HepG2 (cell line): ENCODE measurements at regions not wholly inside any gene's neighbourhood (a gene's known extent, or its start where the extent isn't known, plus 50 kb on each side); places are given as distances from the start of the nearest gene placed in this dataset.

Experiments
- ATAC-seq: fragments of 200-7000 bp; cut with Tn5 transposase; 3 replicates; pipeline ENCODE4 v1.9.1; 2020; ENCODE audit warnings: mild to moderate bottlenecking, moderate library complexity
- BruUV-seq: library from RNA; stranded (reverse); fragments of 400-500 nt; replicated peaks from 2 replicates; lab custom pipeline; 2021; lab: Mats Ljungman, UMichigan
- CTCF ChIA-PET: fragments of 300-600 bp; formaldehyde crosslinking; extraction: SDS; loops from one replicate; lab custom pipeline; 2021; ENCODE audit warnings: low total read pairs, inconsistent platforms, low intra/inter-chr PET ratio; lab: Yijun Ruan, JAX
- POLR2A ChIA-PET: fragments of 350-600 bp; sonication (Branson Sonifier 250); formaldehyde crosslinking; loops from one replicate; lab custom pipeline; 2020; ENCODE audit warnings: antibody characterized with exemption, inconsistent platforms; lab: Yijun Ruan, JAX
- DNase-seq: peaks from one replicate; pipeline ENCODE4 v3.0.0-alpha.2; 2015; ENCODE audit warnings: low spot score
- FAIRE-seq: peaks from 3 replicates; lab custom pipeline; 2011; peaks lifted over from hg19 to GRCh38; lab: Jason Lieb, UNC
- H2AFZ ChIP-seq: one replicate; pipeline ENCODE4 v1.6.1; 2011; ENCODE audit warnings: low read length, inconsistent platforms
- H3K27ac ChIP-seq: fragments of 300-600 bp; 3 replicates; pipeline ENCODE4 v1.8.0; 2011; ENCODE audit warnings: mixed run types, mild to moderate bottlenecking, mixed read lengths, low read length, inconsistent platforms; ENCODE audit not compliant: insufficient read depth; ENCODE audit errors: extremely low read length
- H3K27me3 ChIP-seq, 2 experiments: fragments of 200-600 bp in 1 of 2; 2 replicates in 1 of 2; 3 replicates in 1 of 2; pipeline versions ENCODE4 v1.6.0 to v1.8.0; 2011; ENCODE audit warnings: low read length in 2 of 2, mild to moderate bottlenecking in 2 of 2, moderate library complexity in 2 of 2, inconsistent platforms in 1 of 2; ENCODE audit not compliant: insufficient read depth in 2 of 2, control insufficient read depth in 1 of 2
- H3K36me3 ChIP-seq, 2 experiments: fragments of 200-600 bp in 1 of 2; replicated peaks in 1 of 2; 2 replicates in 1 of 2; 3 replicates in 1 of 2; pipeline versions ENCODE4 v1.5.1 to v1.8.0; 2011; ENCODE audit warnings: low read length in 2 of 2, inconsistent platforms in 1 of 2; ENCODE audit not compliant: insufficient read depth in 2 of 2, control insufficient read depth in 1 of 2
- H3K4me1 ChIP-seq: 2 replicates; pipeline ENCODE4 v1.5.1; 2012; ENCODE audit warnings: low read length, inconsistent platforms; ENCODE audit not compliant: insufficient read depth
- H3K4me2 ChIP-seq: 2 replicates; pipeline ENCODE4 v1.6.0; 2011; ENCODE audit warnings: low read depth, low read length, inconsistent platforms
- H3K4me3 ChIP-seq, 3 experiments: fragments of 200-600 bp in 1 of 3; sonication (generic), shearing (Covaris generic) in 1 of 3; replicated peaks in 1 of 3; 2 replicates each; pipeline ENCODE4 v1.5.1; 2011 to 2016; ENCODE audit warnings: low read length in 3 of 3, inconsistent platforms in 2 of 3, low read depth in 2 of 3, mild to moderate bottlenecking in 2 of 3, control low read depth in 1 of 3, mixed read lengths in 1 of 3; ENCODE audit not compliant: insufficient read depth in 1 of 3
- H3K79me2 ChIP-seq: one replicate; pipeline ENCODE4 v1.6.1; 2011; ENCODE audit warnings: low read length, inconsistent platforms; ENCODE audit not compliant: insufficient read depth
- H3K9ac ChIP-seq: 2 replicates; pipeline ENCODE4 v1.6.0; 2011; ENCODE audit warnings: mild to moderate bottlenecking, low read depth, low read length, inconsistent platforms; ENCODE audit not compliant: insufficient read depth
- H3K9me3 ChIP-seq: 2 replicates; pipeline ENCODE4 v1.5.1; 2012; ENCODE audit warnings: mild to moderate bottlenecking, low read length
- H4K20me1 ChIP-seq: 2 replicates; pipeline ENCODE4 v1.6.0; 2011; ENCODE audit warnings: inconsistent platforms, mild to moderate bottlenecking, low read length, moderate library complexity; ENCODE audit not compliant: insufficient read depth
- ELF3 ChIP-seq: IDR thresholded peaks from 2 replicates; pipeline ENCODE4 v1.6.1; 2016; ENCODE audit warnings: missing genetic modification reagents, missing compliant biosample characterization
- ETV5 ChIP-seq: IDR thresholded peaks from 2 replicates; pipeline ENCODE4 v1.6.1; 2018; ENCODE audit warnings: missing biosample characterization, missing genetic modification reagents, inconsistent platforms, borderline replicate concordance
- IKZF4 ChIP-seq: sonication (generic); formaldehyde crosslinking; IDR thresholded peaks from 2 replicates; pipeline ENCODE4 v1.5.1; 2020; ENCODE audit warnings: borderline replicate concordance, mild to moderate bottlenecking, low read depth, missing genetic modification reagents; ENCODE audit errors: not compliant biosample characterization
- NRL ChIP-seq: sonication (generic); formaldehyde crosslinking; IDR thresholded peaks from 2 replicates; pipeline ENCODE4 v1.5.0; 2020; ENCODE audit warnings: missing genetic modification reagents, mild to moderate bottlenecking, moderate library complexity, borderline replicate concordance
- PRPF4 ChIP-seq: fragments of 200-400 bp; formaldehyde crosslinking; IDR thresholded peaks from 2 replicates; pipeline ENCODE4 v1.6.1; 2016; ENCODE audit warnings: low read length, low read depth; ENCODE audit not compliant: poor library complexity, severe bottlenecking
- SNAPC5 ChIP-seq: sonication (generic); formaldehyde crosslinking; IDR thresholded peaks from 2 replicates; pipeline ENCODE4 v1.8.1; 2023; ENCODE audit warnings: mild to moderate bottlenecking, missing genetic modification reagents, borderline replicate concordance
- SNRNP70 ChIP-seq: fragments of 200-400 bp; formaldehyde crosslinking; IDR thresholded peaks from 2 replicates; pipeline ENCODE4 v1.6.1; 2017; ENCODE audit warnings: mild to moderate bottlenecking, low read depth, low read length, moderate library complexity
- STAT5B ChIP-seq: sonication (generic); formaldehyde crosslinking; IDR thresholded peaks from 2 replicates; pipeline ENCODE4 v1.4.0; 2020; ENCODE audit warnings: missing genetic modification reagents
- TEAD2 ChIP-seq: sonication (generic); formaldehyde crosslinking; IDR thresholded peaks from 2 replicates; pipeline ENCODE4 v1.9.0; 2021; ENCODE audit warnings: missing genetic modification reagents
- ZNF343 ChIP-seq: sonication (generic); formaldehyde crosslinking; IDR thresholded peaks from 2 replicates; pipeline ENCODE4 v1.4.0; 2020; ENCODE audit warnings: mild to moderate bottlenecking, missing genetic modification reagents
- ZNF354B ChIP-seq: sonication (generic); formaldehyde crosslinking; IDR thresholded peaks from 2 replicates; pipeline ENCODE4 v1.8.0; 2022; ENCODE audit warnings: mild to moderate bottlenecking, missing genetic modification reagents
- ZNF562 ChIP-seq: sonication (generic); formaldehyde crosslinking; IDR thresholded peaks from 2 replicates; pipeline ENCODE4 v1.8.0; 2022; ENCODE audit warnings: missing genetic modification reagents, borderline replicate concordance
- ZNF619 ChIP-seq: sonication (generic); formaldehyde crosslinking; IDR thresholded peaks from 2 replicates; pipeline ENCODE4 v1.4.0; 2020; ENCODE audit warnings: mild to moderate bottlenecking, missing genetic modification reagents
- ZNF672 ChIP-seq: sonication (generic); formaldehyde crosslinking; IDR thresholded peaks from 2 replicates; pipeline ENCODE4 v1.8.1; 2022; ENCODE audit warnings: missing genetic modification reagents
- ZNF83 ChIP-seq: sonication (generic); formaldehyde crosslinking; IDR thresholded peaks from 2 replicates; pipeline ENCODE4 v1.4.0; 2020; ENCODE audit warnings: missing genetic modification reagents, mild to moderate bottlenecking, borderline replicate concordance
- ZNF839 ChIP-seq: sonication (generic); formaldehyde crosslinking; IDR thresholded peaks from 2 replicates; pipeline ENCODE4 v1.4.0; 2020; ENCODE audit warnings: missing genetic modification reagents, mild to moderate bottlenecking, borderline replicate concordance
- WGBS: methylation state at CpG from one replicate; pipeline ENCODE4 v1.1.6; 2017; ENCODE audit warnings: low lambda C conversion rate; 5-methylcytosine and 5-hydroxymethylcytosine counted together
- in situ Hi-C: cut with HindIII; loops from 2 replicates; pipeline ENCODE4 v1.10.0; 2017; ENCODE audit warnings: low pct_unique_long_range_greater_than_20kb; ENCODE audit not compliant: extremely low pct_ligation_motif_present
- intact Hi-C: fragments of 100-400 bp; cut with micrococcal nuclease; formaldehyde crosslinking; loops from one replicate; pipeline ENCODE4 v1.10.0; 2022; ENCODE audit not compliant: unreplicated experiment

GRCh38 chr7:85316489-85316888 is 129.6 kb upstream of the SEMA3D start (continued):
- TF ChIP-seq ZNF343 (no peak), ETV5 (CRISPR knock-in tag) (no peak), PRPF4 (no peak), ZNF839 (no peak)

GRCh38 chr7:85310301-85310700 is 123.4 kb upstream of the SEMA3D start:
- intact Hi-C loops (no loop called here), in situ Hi-C loops (no loop called here)
- no peak for ATAC-seq
- no peak for TF ChIP-seq SNRNP70
- no peak for TF ChIP-seq TEAD2 (CRISPR knock-in tag)
- no peak for TF ChIP-seq STAT5B
- no peak for TF ChIP-seq ZNF354B
- TF ChIP-seq ZNF562 (CRISPR knock-in tag) = no peak
- TF ChIP-seq ZNF672 (CRISPR knock-in tag) = no peak
- TF ChIP-seq IKZF4 (CRISPR knock-in tag) = no peak
- no peak for TF ChIP-seq ELF3 (CRISPR knock-in tag)
- no peak for TF ChIP-seq NRL (CRISPR knock-in tag)
- no peak for TF ChIP-seq SNAPC5 (CRISPR knock-in tag)
- no peak for TF ChIP-seq ZNF619 (CRISPR knock-in tag)
- TF ChIP-seq ZNF83 = no peak
- Histone ChIP-seq H3K79me2 (no peaks in the 10 kb centered on the region), H4K20me1 (no peaks in the 10 kb centered on the region), H3K4me1 (no peaks in the 10 kb centered on the region), H3K9me3 (no peaks in the 10 kb centered on the region), H3K27me3 (no peaks in the 10 kb centered on the region), H3K4me3 (no peak overlapping the region), H2AFZ (no peak overlapping the region), H3K36me3 (no peaks in the 10 kb centered on the region), H3K9ac (no peak overlapping the region), H3K27ac (no peak overlapping the region), H3K4me2 (no peak overlapping the region)
- BruUV-seq = no TSS peak
- WGBS = 0% methylated on average over 1 of the region's 1 CpG
- CTCF ChIA-PET = no interaction called here
- POLR2A ChIA-PET = no interaction called here
- no peak for FAIRE-seq
- no peak for DNase-seq
